Muscle of leg (tissue), 3 donors: ENCODE measurements at regions not wholly inside any gene's neighbourhood (a gene's known extent, or its start where the extent isn't known, plus 50 kb on each side); places are given as distances from the start of the nearest gene placed in this dataset.
A peak's percentile ranks its signal among the peaks of the same experiment; 100 is the strongest.
"Not testable (repeated sequence)": the region's sequence is repeated elsewhere in the genome, so short reads cannot be mapped to it uniquely, and the experiment has no call there.

ENCODE experiments used
- DNase-seq: peaks from one replicate; pipeline ENCODE4 v3.0.0; 2013
- H3K27ac ChIP-seq: one replicate; pipeline ENCODE4 v1.5.1; 2013; ENCODE audit warnings: mild to moderate bottlenecking, low read length, control low read depth
- H3K27me3 ChIP-seq: one replicate; pipeline ENCODE4 v1.6.1; 2013; ENCODE audit warnings: low read length; ENCODE audit not compliant: control insufficient read depth, insufficient read depth
- H3K36me3 ChIP-seq: one replicate; pipeline ENCODE4 v1.6.1; 2013; ENCODE audit warnings: low read length; ENCODE audit not compliant: control insufficient read depth, insufficient read depth
- H3K4me1 ChIP-seq: one replicate; pipeline ENCODE4 v1.6.1; 2013; ENCODE audit warnings: low read length; ENCODE audit not compliant: control insufficient read depth, insufficient read depth
- H3K4me3 ChIP-seq: one replicate; pipeline ENCODE4 v1.5.1; 2013; ENCODE audit warnings: low read length, control low read depth
- H3K9me3 ChIP-seq: replicated peaks from 2 replicates; pipeline ENCODE4 v1.6.1; 2013; ENCODE audit warnings: low read depth, low read length; ENCODE audit not compliant: control insufficient read depth
- WGBS: methylation state at CpG from one replicate; pipeline ENCODE4 v1.1.5; 2013; ENCODE audit warnings: missing lambda C conversion rate; ENCODE audit not compliant: insufficient coverage; 5-methylcytosine and 5-hydroxymethylcytosine counted together

DNA sequence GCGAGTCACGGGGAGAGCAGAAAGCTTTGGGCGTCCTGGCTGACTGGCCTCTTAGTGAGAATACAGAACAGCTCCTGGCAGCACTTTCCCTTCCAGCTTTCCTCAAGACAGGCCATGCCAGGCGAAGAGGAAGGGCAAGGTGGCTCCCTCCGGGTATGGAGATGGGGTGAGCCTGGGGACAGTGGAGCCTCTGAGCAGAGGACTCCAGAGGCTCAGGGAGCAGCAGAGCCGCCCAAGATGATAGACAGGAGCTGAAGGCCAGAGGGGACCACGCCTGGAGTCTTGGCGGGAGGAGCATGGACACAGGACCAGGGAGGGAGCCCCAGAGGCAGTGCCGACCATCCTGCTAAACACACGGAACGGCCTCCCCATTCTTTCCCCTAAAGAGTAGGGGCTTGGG, 229.1 kb downstream of the TM9SF2 start:
- no peak for DNase-seq
- Histone ChIP-seq H3K27ac (no peak overlapping the region), H3K4me3 (no peak overlapping the region), H3K36me3 (no peaks in the 10 kb centered on the region), H3K9me3 (no peaks in the 10 kb centered on the region), H3K27me3 (no peaks in the 10 kb centered on the region), H3K4me1 (no peaks in the 10 kb centered on the region)
- WGBS = 94% methylated on average over 7 of the region's 11 CpGs

DNA sequence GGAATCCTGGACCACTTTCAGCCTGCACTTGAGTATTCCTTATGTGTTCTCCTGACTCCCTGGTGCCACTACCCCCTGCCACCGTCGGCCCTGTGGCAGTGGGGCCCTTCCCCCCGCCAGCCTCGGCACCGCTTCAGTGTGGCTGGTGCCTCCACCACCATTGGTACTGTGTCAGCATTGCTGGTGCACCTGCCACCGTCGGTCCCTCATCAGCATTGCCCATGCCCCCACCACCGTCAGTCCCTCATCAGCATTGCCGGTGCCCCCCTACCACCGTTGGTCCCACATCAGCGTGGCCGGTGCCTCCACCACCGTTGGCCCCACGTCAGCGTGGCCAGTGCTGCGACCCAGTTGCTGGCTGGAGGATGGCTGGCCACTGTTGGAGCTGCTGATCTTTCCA, 228.5 kb downstream of the TM9SF2 start:
- Histone ChIP-seq H3K27ac (no peak overlapping the region), H3K4me3 (no peak overlapping the region)

DNA sequence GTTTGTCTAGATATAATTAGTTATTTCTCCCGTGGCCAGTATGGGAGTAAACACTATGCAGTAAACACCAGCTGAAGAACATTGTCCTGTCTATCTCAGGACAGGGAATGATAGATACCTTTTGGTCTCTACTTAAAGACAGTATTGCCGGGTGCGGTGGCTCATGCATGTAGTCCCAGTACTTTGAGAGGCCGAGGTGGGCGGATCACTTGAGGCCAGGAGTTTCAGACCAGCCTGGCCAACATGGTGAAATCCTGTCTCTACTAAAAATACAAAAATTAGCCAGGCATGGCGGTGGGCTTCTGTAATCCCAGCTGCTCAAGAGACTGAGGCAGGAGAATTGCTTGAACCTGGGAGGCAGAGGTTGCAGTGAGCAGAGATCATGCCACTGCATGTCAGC, 226.4 kb downstream of the TM9SF2 start:
- H3K27me3 ChIP-seq, DNase-seq, H3K27ac ChIP-seq, H3K4me3 ChIP-seq, H3K4me1 ChIP-seq, H3K36me3 ChIP-seq, H3K9me3 ChIP-seq: not testable (repeated sequence)
- 86% methylated on average over 4 of the region's 6 CpGs for WGBS

More for the DNA sequence above, 228.5 kb downstream of the TM9SF2 start:
- no peaks in the 10 kb centered on the region for H3K4me1 ChIP-seq
- H3K27me3 ChIP-seq = no peaks in the 10 kb centered on the region
- 95% methylated on average over 16 of the region's 16 CpGs for WGBS
- DNase-seq = no peak
- H3K9me3 ChIP-seq = no peaks in the 10 kb centered on the region
- no peaks in the 10 kb centered on the region for H3K36me3 ChIP-seq

DNA sequence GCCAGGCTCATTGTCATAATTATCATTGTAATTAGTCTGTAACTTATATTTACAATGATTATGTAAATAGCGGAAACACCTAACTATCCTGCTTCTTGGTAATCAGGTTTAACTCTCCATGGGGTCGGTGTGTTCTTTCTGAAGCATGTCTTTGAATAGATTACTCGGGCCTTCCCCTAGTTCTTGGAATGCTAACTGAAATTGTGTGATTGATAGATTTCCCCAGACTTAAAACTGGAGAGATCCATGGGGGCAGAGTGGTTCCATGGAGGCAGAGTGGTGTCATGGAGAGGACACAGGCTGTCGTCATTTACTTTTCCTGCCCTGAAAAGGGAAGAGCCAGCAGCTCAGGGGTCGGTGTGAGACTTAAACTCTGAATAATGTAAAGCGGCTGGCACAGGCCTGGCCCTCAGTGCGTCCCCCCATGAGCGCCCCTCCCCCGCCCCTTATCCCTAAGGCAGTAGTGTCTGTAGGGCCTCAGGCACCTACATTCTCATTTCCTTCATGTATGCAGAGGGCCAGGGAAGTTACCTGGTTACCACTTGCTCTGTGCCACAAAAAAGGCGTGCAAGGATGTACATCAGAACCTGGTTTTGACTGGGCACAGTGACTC, 225.1 kb downstream of the TM9SF2 start:
- DNase-seq = no peak
- 50% methylated on average over 6 of the region's 10 CpGs for WGBS
- no peak overlapping the region for H3K4me3 ChIP-seq
- no peaks in the 10 kb centered on the region for H3K9me3 ChIP-seq
- H3K27ac ChIP-seq = no peak overlapping the region
- H3K4me1 ChIP-seq = no peaks in the 10 kb centered on the region
- no peaks in the 10 kb centered on the region for H3K36me3 ChIP-seq
- no peaks in the 10 kb centered on the region for H3K27me3 ChIP-seq

DNA sequence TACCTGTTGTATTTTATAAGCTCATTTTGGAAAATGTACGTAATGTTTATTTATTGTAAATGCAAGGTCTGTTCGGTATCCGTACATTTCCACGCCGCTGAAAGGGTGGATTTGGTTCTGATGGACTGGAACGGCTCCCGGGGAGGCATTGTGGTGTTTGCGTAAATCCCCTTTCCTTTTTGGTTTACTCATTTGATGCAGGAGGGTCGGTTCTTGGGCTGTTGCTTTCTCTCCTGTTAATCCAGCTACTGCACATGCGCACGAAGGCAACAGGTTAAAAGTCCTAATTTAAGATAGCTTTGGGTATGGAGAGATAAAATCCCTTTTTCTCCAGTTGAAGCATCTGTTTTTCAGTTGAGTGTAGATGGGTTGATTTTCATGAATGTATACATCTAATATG, 224.4 kb downstream of the TM9SF2 start:
- no peak overlapping the region for H3K27ac ChIP-seq
- no peak for DNase-seq
- 83% methylated on average over 5 of the region's 11 CpGs for WGBS
- no peaks in the 10 kb centered on the region for H3K9me3 ChIP-seq
- H3K36me3 ChIP-seq = no peaks in the 10 kb centered on the region
- no peaks in the 10 kb centered on the region for H3K4me1 ChIP-seq
- no peaks in the 10 kb centered on the region for H3K27me3 ChIP-seq
- no peak overlapping the region for H3K4me3 ChIP-seq

DNA sequence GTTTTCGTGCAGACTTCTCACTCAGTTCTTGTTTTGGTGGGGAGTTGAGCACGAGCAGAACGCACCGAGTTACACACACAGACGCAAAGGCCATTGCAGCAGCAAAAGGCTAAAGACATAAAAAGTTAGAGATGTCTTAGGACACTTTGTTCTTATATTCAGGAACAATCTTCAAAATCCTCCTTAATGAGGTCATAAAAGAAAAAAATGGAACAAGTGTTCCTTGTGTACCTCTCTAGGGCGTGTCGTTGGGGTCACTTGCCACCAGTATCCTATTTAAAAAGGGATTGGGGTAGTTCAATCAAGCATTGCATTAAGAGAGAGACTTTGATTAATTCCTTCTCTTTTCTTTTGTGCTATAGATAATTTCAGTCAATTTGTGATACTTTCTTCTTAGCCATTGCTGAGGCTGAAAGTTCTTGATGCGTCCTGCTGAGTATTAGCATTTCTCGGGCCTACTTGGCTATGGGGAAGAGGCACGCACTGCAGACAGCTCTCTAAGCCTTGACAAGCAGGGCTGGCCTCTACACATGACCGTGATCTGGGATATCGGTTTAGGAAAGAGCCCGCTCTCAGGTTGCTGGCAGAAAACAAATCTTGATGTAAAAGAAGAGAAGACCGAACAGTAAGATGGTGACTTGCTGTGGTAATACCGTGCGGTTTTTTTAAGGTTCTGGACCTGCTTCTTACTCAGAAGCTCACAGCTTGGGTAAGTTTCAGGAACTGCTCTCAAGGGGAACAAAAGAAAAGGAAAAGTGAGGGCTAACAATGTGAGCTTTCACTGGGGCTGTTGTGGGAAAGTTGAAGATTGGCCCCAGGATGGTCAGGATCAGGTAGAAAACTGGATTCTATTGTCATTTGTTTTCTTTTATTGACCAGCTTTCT, 223.6 kb downstream of the TM9SF2 start:
- H3K27me3 ChIP-seq = no peaks in the 10 kb centered on the region
- no peak overlapping the region for H3K4me3 ChIP-seq
- H3K36me3 ChIP-seq = no peaks in the 10 kb centered on the region
- H3K27ac ChIP-seq = no peak overlapping the region
- 88% methylated on average over 10 of the region's 16 CpGs for WGBS
- DNase-seq = no peak
- H3K4me1 ChIP-seq = no peaks in the 10 kb centered on the region
- H3K9me3 ChIP-seq = no peaks in the 10 kb centered on the region

DNA sequence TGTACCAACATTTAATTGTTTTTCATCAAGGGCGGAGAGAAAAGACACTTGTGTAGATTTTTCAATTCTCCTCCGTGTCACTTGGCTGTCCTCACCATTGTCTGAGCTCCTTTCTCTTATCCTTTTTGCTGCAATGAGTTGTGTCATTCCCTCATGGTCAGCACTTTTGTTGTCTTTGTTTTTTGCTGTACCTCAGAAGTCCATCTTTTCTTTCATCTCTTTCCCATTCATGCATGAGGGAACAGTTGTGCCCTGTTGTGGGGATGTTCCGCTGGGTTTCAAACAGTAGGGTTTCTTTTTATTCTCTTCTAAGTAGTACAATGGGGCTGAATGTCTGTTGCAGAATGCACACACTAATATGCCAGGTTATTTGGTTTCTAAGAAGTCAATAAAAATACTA, 222.6 kb downstream of the TM9SF2 start:
- Histone ChIP-seq H3K27me3 (no peaks in the 10 kb centered on the region), H3K36me3 (no peaks in the 10 kb centered on the region), H3K9me3 (no peaks in the 10 kb centered on the region), H3K4me1 (no peaks in the 10 kb centered on the region), H3K27ac (no peak overlapping the region), H3K4me3 (no peak overlapping the region)
- WGBS = 82% methylated on average over 2 of the region's 3 CpGs
- DNase-seq = no peak

DNA sequence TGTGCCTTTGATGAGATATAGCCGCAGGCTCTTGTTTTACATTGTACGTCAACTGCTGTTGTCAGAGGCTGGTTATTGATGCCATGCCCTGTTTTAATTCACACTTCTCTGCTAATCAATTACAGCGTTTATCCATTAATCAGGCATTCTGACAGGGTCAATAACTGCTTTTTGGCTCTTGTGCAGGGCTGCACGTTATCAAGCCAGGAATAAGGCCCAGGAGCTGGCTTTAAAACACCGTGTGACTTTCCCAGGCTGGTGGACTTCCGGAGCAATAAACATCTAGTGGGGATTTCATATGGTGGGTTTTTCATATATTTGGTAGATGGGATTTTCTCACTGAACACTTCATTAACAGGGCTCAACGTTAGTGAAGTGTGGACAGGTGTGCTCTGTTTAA, 221.7 kb downstream of the TM9SF2 start:
- WGBS = 49% methylated on average over 4 of the region's 7 CpGs

DNA sequence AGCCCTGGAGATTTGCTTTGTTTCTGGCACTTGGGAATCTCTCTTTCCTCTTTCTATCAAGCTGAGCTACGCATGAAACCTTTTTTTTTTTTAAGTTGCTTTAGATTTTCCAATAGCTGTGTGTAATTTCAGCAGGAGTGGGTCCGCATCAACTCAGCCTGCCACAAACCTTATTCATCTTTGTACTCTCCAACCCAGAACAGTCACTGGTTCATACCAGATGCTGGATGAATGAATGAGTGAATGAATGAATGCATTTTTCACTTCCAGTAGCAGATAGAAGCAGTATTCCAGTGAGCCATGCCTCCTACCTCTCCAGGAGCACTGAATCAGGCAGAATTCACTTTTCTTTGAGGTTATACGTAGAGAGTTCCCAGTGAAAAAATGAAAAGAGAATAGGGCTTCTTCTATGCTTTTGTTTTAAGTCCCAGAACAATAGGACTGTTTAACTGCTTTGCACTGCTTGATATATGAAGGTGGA, 221.1 kb downstream of the TM9SF2 start:
- H3K4me3 ChIP-seq = no peak overlapping the region
- no peak for DNase-seq
- no CpG with 5 or more reads among the region's 3 CpGs for WGBS
- no peaks in the 10 kb centered on the region for H3K9me3 ChIP-seq
- H3K27me3 ChIP-seq = no peaks in the 10 kb centered on the region
- no peak overlapping the region for H3K27ac ChIP-seq
- no peaks in the 10 kb centered on the region for H3K36me3 ChIP-seq
- no peaks in the 10 kb centered on the region for H3K4me1 ChIP-seq

More for the DNA sequence above, 221.7 kb downstream of the TM9SF2 start:
- Histone ChIP-seq H3K4me3 (no peak overlapping the region), H3K4me1 (no peaks in the 10 kb centered on the region), H3K36me3 (no peaks in the 10 kb centered on the region), H3K9me3 (no peaks in the 10 kb centered on the region), H3K27me3 (no peaks in the 10 kb centered on the region), H3K27ac (no peak overlapping the region)
- DNase-seq = no peak

DNA sequence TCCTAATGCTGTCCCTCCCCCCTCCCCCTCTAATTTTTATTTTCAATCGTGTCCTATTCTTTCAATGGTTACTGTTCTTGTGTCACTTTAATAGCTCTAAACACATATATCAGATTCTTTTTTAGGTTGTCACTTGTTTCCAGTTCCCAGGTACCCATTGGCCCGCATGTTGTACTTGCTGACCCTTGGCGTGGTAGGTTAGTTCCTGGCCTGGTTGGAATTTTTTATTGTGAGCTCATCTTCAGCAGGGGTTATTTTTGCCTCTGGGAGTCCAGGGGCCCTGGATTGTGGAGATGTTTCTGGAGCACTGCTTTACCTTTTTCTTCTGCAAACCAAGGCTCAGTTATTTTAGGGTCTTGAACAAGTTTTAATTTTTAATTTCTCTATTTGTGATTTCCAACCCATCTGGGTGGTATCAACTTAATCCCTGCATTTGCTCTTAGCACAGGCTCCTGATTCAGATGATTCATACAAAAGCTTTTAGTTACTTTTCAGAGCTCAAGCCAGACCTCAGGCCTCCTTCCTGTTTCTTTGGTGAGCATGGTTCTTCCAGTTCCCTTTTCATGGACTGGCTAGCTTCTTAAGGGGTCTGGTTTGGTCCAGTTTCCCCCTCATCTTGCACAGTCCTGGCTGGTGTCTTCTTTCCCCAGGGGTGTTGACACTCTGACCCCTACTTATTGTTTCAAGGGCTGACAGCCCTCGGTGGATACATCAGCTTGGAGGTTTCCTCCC, 220.5 kb downstream of the TM9SF2 start:
- H3K4me1 ChIP-seq = no peaks in the 10 kb centered on the region
- no peaks in the 10 kb centered on the region for H3K36me3 ChIP-seq
- 20% methylated on average over 1 of the region's 4 CpGs for WGBS
- H3K4me3 ChIP-seq = no peak overlapping the region
- H3K27me3 ChIP-seq = no peaks in the 10 kb centered on the region
- peak; percentile 18 for DNase-seq
- H3K9me3 ChIP-seq = no peaks in the 10 kb centered on the region
- no peak overlapping the region for H3K27ac ChIP-seq
